ENCODE measurements at regions not wholly inside any gene's neighbourhood (a gene's known extent, or its start where the extent isn't known, plus 50 kb on each side); places are given as distances from the start of the nearest gene placed in this dataset.

DNA sequence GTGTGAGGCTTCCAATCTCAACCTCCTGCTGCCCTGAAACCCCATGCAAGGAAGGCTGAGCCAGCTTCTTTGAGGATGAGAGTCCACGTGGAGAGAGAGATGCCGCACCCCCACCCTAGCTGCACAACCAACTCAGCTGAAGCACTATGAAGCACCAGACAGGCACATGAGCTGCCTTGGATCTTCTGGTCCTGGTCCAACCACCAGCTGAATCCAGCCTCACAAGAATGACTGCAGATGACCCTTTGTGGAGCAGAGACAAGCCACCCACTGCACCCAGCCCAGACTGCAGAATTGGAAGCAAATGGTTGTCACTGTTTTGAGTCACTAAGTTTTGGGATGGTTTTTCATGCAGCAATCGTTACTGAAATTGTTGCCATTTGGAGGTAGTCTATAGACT is 149.6 kb upstream of the SYT13 start:
- TF ChIP-seq CTCF (CRISPR knock-in tag; IDR thresholded peaks at IDR 0.05): no peak
- TF ChIP-seq ZNF24 (IDR thresholded peaks at IDR 0.05): no peak
- TF ChIP-seq NR2C2 (CRISPR knock-in tag; IDR thresholded peaks at IDR 0.05; ENCODE audit: borderline replicate concordance): no peak
- no peak for TF ChIP-seq ZSCAN29 (CRISPR knock-in tag; conservative IDR thresholded peaks at IDR 0.05)
- TF ChIP-seq USF2 (IDR thresholded peaks at IDR 0.05; ENCODE audit: low read depth, low read length): no peak
- no peak for TF ChIP-seq USF2 (CRISPR knock-in tag; IDR thresholded peaks at IDR 0.05; ENCODE audit: borderline replicate concordance)
- TF ChIP-seq, protein P1, sequence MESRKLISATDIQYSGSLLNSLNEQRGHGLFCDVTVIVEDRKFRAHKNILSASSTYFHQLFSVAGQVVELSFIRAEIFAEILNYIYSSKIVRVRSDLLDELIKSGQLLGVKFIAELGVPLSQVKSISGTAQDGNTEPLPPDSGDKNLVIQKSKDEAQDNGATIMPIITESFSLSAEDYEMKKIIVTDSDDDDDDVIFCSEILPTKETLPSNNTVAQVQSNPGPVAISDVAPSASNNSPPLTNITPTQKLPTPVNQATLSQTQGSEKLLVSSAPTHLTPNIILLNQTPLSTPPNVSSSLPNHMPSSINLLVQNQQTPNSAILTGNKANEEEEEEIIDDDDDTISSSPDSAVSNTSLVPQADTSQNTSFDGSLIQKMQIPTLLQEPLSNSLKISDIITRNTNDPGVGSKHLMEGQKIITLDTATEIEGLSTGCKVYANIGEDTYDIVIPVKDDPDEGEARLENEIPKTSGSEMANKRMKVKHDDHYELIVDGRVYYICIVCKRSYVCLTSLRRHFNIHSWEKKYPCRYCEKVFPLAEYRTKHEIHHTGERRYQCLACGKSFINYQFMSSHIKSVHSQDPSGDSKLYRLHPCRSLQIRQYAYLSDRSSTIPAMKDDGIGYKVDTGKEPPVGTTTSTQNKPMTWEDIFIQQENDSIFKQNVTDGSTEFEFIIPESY (CRISPR knock-in tag; IDR thresholded peaks at IDR 0.05): no peak
- no peak for TF ChIP-seq RAD21 (CRISPR knock-in tag; IDR thresholded peaks at IDR 0.05)
- TF ChIP-seq KDM4B (CRISPR knock-in tag; IDR thresholded peaks at IDR 0.05): no peak
- TF ChIP-seq ARNT (IDR thresholded peaks at IDR 0.05): no peak
- TF ChIP-seq CBX2 (IDR thresholded peaks at IDR 0.05; ENCODE audit: low read depth, low read length): no peak
- no peak for TF ChIP-seq CBX2 (CRISPR knock-in tag; IDR thresholded peaks at IDR 0.05; ENCODE audit: low read depth)
